Gastroesophageal sphincter (tissue), 4 donors: ENCODE measurements at regions not wholly inside any gene's neighbourhood (a gene's known extent, or its start where the extent isn't known, plus 50 kb on each side); places are given as distances from the start of the nearest gene placed in this dataset.

Experiments used
- ATAC-seq: fragments of 150-250 bp; one replicate; pipeline ENCODE4 v1.9.1; 2016; ENCODE audit warnings: mild to moderate bottlenecking, moderate library complexity
- H3K27ac ChIP-seq, 4 donors: fragments of 200-600 bp; sonication (generic) in 3 of 4; 1 replicate in 3 of 4; 2 replicates in 1 of 4; pipeline ENCODE4 v1.5.1; 2016 to 2019
- H3K27me3 ChIP-seq: fragments of 200-600 bp; sonication (generic); one replicate; pipeline ENCODE4 v1.5.1; 2019
- H3K36me3 ChIP-seq, 2 donors: fragments of 200-600 bp; sonication (generic); one replicate each; pipeline ENCODE4 v1.5.1; 2019; ENCODE audit warnings: control low read depth in 1 of 2
- H3K4me1 ChIP-seq, 3 donors: fragments of 200-600 bp; sonication (generic); 1 replicate in 2 of 3; 2 replicates in 1 of 3; pipeline ENCODE4 v1.5.1; 2016 to 2019; ENCODE audit warnings: control low read depth in 2 of 3
- H3K4me3 ChIP-seq, 2 donors: fragments of 200-600 bp; sonication (generic); one replicate each; pipeline ENCODE4 v1.5.1; 2019; ENCODE audit warnings: mild to moderate bottlenecking in 1 of 2, moderate library complexity in 1 of 2
- H3K9me3 ChIP-seq, 3 donors: fragments of 200-600 bp; sonication (generic); one replicate each; pipeline ENCODE4 v1.5.1; 2017 to 2019; ENCODE audit warnings: control low read depth in 2 of 3
- EP300 ChIP-seq: sonication (generic); formaldehyde crosslinking; IDR thresholded peaks from one replicate; pipeline ENCODE4 v1.6.1; 2017; ENCODE audit warnings: antibody characterized with exemption, mild to moderate bottlenecking
- POLR2A ChIP-seq, 2 donors: fragments of 450-650 bp; IDR thresholded peaks; one replicate each; pipeline ENCODE4 v1.6.1; 2017; ENCODE audit warnings: antibody characterized with exemption in 2 of 2, mild to moderate bottlenecking in 2 of 2, moderate library complexity in 1 of 2
- POLR2AphosphoS5 ChIP-seq: sonication (generic); formaldehyde crosslinking; IDR thresholded peaks from one replicate; pipeline ENCODE4 v1.6.1; 2017; ENCODE audit warnings: antibody characterized with exemption
- WGBS, 2 donors: methylation state at CpG; one replicate each; pipeline ENCODE4 v1.1.5; 2018; ENCODE audit warnings: low coverage in 1 of 2; 5-methylcytosine and 5-hydroxymethylcytosine counted together
- TF ChIP-seq, protein P1 (sequence below), 4 experiments: fragments of 200-600 bp in 2 of 4; fragments of 450-650 bp in 2 of 4; sonication (generic) in 1 of 4; IDR thresholded peaks; one replicate each; pipeline ENCODE4 v1.5.1; 2017 to 2019; ENCODE audit warnings: antibody characterized with exemption in 4 of 4, mild to moderate bottlenecking in 2 of 4, moderate library complexity in 2 of 4

DNA sequence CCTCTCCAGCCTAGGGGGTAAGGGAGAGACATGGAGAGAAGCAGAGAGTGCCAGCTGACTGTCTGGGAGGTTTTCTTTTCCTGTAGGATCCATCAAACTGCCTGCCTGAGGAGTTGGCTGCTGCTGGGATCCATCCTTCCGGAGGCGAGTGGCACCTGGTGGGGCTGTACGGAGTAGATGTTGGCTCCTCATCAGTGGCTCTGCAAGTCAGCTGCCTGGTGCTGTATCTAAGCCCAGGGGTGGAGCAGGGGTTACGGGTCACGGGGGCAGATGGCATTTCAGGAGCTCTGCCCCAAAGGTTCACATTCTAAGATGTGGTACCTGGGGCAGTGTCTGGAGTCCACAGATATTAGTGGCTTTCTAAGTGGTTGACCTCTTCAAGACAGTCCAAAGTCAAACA is 128.0 kb downstream of the ACTL8 start:
- Histone ChIP-seq H3K4me1 (no peaks in the 10 kb centered on the region), H3K27ac (no peak overlapping the region), H3K36me3 (no peaks in the 10 kb centered on the region), H3K9me3 (no peaks in the 10 kb centered on the region), H3K4me3 (no peak overlapping the region), H3K27me3 (peaks cover 52% of the 10 kb centered on the region)
- TF ChIP-seq EP300 (no peak), POLR2AphosphoS5 (no peak), POLR2A (IDR thresholded peaks at IDR 0.05) (no peak)
- TF ChIP-seq, protein P1, sequence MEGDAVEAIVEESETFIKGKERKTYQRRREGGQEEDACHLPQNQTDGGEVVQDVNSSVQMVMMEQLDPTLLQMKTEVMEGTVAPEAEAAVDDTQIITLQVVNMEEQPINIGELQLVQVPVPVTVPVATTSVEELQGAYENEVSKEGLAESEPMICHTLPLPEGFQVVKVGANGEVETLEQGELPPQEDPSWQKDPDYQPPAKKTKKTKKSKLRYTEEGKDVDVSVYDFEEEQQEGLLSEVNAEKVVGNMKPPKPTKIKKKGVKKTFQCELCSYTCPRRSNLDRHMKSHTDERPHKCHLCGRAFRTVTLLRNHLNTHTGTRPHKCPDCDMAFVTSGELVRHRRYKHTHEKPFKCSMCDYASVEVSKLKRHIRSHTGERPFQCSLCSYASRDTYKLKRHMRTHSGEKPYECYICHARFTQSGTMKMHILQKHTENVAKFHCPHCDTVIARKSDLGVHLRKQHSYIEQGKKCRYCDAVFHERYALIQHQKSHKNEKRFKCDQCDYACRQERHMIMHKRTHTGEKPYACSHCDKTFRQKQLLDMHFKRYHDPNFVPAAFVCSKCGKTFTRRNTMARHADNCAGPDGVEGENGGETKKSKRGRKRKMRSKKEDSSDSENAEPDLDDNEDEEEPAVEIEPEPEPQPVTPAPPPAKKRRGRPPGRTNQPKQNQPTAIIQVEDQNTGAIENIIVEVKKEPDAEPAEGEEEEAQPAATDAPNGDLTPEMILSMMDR (IDR thresholded peaks at IDR 0.05) = no peak
- no peak for ATAC-seq
- 100% methylated on average over 2 of the region's 5 CpGs; no CpG with 5 or more reads in 1 of the 2 donors for WGBS, 2 donors

DNA sequence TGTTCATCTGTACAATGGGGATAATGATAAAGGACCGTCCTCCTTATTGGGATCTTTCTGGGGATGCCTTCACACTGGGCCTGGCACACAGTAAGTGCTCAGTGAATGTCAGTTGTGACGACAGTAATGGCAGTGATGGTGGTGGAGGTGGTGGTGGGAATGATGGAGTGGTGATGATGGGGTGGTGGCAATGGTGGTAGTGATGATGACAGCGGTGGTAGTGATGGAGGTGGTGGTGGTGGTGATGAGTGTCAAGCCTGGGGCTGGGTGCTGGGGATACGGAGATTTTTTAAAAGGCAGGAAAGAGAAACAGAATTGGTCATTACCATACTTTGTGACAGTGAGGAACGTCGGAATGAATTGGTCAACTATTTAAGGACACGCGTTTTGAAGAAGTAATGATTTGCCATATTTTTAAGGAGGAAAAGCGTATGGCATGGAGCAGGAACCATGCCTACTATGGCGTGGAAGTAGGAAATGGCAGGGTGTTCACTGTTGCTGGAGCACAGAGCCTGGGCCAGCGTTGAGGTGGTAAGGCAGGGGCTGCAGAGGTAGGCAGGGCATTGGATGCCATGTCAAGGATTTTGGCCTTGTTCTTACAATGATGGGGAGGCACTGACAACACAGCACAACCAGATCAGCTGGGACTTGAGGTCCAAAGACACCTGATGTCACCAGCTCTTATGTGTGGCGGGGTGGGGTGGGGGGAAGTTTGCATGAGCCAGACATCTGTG is 128.7 kb downstream of the ACTL8 start:
- Histone ChIP-seq H3K9me3 (no peaks in the 10 kb centered on the region), H3K4me3 (no peak overlapping the region), H3K27ac (no peak overlapping the region), H3K36me3 (no peaks in the 10 kb centered on the region), H3K27me3 (peaks cover 55% of the 10 kb centered on the region), H3K4me1 (no peaks in the 10 kb centered on the region)
- WGBS, 2 donors = 87 to 92% methylated on average over 6 to 12 of the region's 12 CpGs
- TF ChIP-seq EP300 = no peak
- TF ChIP-seq, protein P1 (IDR thresholded peaks at IDR 0.05) = no peak
- no peak for TF ChIP-seq POLR2A (IDR thresholded peaks at IDR 0.05)
- no peak for TF ChIP-seq POLR2AphosphoS5
- no peak for ATAC-seq

DNA sequence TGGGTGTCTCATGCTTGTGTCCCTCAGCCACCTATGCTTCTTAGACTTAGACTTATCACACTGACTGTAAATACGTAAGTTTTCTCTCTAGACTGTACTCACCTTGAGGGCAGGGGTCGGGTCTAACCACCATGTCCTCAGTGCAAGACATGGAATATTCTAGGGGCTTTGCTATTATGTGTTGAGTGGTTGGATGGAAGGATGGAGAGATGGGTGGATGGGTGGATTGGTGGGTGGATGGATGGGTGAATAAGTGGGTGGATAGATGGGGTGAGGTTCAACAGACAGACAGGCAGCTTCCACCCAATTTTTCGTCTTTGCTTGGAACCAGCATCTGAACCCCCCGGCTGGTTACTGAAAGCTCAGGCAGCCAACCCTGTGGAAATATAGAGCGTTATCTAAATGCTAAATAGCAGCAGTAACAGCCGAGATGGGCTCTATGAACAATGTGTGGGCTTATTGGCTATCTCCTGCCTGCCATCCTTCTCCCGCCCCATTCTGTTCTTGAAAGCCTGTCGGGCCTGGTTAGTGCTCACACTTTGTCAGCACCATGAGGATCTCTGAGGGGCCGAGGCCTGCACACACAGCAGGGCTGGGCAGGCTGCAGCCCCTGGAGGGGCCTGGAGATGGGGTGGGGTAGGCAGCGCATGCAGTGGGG is 130.7 kb downstream of the ACTL8 start:
- Histone ChIP-seq H3K36me3 (no peaks in the 10 kb centered on the region), H3K4me1 (peaks cover 0 to 12% (median 0%) of the 10 kb centered on the region in 3 donors), H3K27ac (no peak overlapping the region), H3K4me3 (no peak overlapping the region), H3K27me3 (peaks cover 67% of the 10 kb centered on the region), H3K9me3 (no peaks in the 10 kb centered on the region)
- no peak for ATAC-seq
- TF ChIP-seq POLR2AphosphoS5 (no peak), EP300 (no peak), POLR2A (IDR thresholded peaks at IDR 0.05) (no peak)
- TF ChIP-seq, protein P1 (IDR thresholded peaks at IDR 0.05) = no peak
- WGBS, 2 donors = 78 to 86% methylated on average over 4 to 9 of the region's 10 CpGs

DNA sequence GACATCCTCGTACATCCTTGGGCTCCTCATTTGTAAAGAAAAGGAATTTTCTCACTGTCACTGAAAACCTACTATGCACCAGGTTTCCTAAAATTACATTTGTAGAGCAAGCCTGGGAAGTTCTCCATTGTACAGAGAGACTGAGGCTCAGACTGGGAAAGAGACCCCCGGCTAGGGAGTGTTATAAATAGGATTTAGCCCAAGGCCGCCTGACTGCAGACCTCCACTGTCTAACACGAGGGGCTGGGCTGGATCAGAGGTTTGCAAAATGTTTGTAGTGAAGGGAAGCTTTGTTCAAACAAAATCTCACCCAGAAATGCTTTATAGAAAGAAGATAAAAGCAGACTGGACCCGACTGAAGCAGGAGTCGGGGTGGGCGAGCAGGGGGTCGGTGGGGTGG is 131.3 kb downstream of the ACTL8 start:
- TF ChIP-seq, protein P1 (IDR thresholded peaks at IDR 0.05) = no peak
- TF ChIP-seq POLR2AphosphoS5 = no peak
- no peak for TF ChIP-seq POLR2A (IDR thresholded peaks at IDR 0.05)
- no peak for TF ChIP-seq EP300
- Histone ChIP-seq H3K4me3 (no peak overlapping the region), H3K4me1 (peaks cover 0 to 18% (median 0%) of the 10 kb centered on the region in 3 donors), H3K36me3 (no peaks in the 10 kb centered on the region), H3K27me3 (peaks cover 67% of the 10 kb centered on the region), H3K9me3 (no peaks in the 10 kb centered on the region), H3K27ac (no peak overlapping the region)
- WGBS, 2 donors = 33% methylated on average over 3 of the region's 8 CpGs; no CpG with 5 or more reads in 1 of the 2 donors
- ATAC-seq = no peak
